IPS-20b (cell line): ENCODE measurements at regions not wholly inside any gene's neighbourhood (a gene's known extent, or its start where the extent isn't known, plus 50 kb on each side); places are given as distances from the start of the nearest gene placed in this dataset.
"Not testable (repeated sequence)": the region's sequence is repeated elsewhere in the genome, so short reads cannot be mapped to it uniquely, and the experiment has no call there.

Experiments
- H3K27ac ChIP-seq: one replicate; pipeline ENCODE4 v1.5.1; 2013; ENCODE audit warnings: low read length
- H3K27me3 ChIP-seq: 2 replicates; pipeline ENCODE4 v1.6.1; 2013; ENCODE audit warnings: mild to moderate bottlenecking, low read length, inconsistent platforms; ENCODE audit not compliant: insufficient read depth
- H3K36me3 ChIP-seq: 2 replicates; pipeline ENCODE4 v1.6.1; 2013; ENCODE audit warnings: low read depth, mild to moderate bottlenecking, inconsistent platforms, low read length, moderate library complexity; ENCODE audit not compliant: insufficient read depth
- H3K4me1 ChIP-seq: 2 replicates; pipeline ENCODE4 v1.6.1; 2013; ENCODE audit warnings: mild to moderate bottlenecking, control low read depth, inconsistent platforms, low read length, moderate library complexity; ENCODE audit not compliant: insufficient read depth
- H3K4me3 ChIP-seq: 2 replicates; pipeline ENCODE4 v1.5.1; 2013; ENCODE audit warnings: mild to moderate bottlenecking, low read length, inconsistent platforms
- H3K9ac ChIP-seq: 2 replicates; pipeline ENCODE4 v1.6.1; 2013; ENCODE audit warnings: low read depth, mild to moderate bottlenecking, inconsistent platforms, low read length, moderate library complexity
- H3K9me3 ChIP-seq: 2 replicates; pipeline ENCODE4 v1.6.1; 2013; ENCODE audit warnings: mild to moderate bottlenecking, low read depth, low read length, inconsistent platforms; ENCODE audit not compliant: insufficient read depth

- Histone ChIP-seq H3K36me3 (no peaks in the 10 kb centered on the region), H3K9me3 (no peaks in the 10 kb centered on the region), H3K4me3 (no peak overlapping the region), H3K27me3 (no peaks in the 10 kb centered on the region), H3K9ac (no peak overlapping the region), H3K27ac (no peak overlapping the region), H3K4me1 (peaks cover 5% of the 10 kb centered on the region)
Observed at GRCh38 chr4:64766565-64766964, 357.3 kb upstream of the TECRL start.

- H3K4me1 ChIP-seq, result no peaks in the 10 kb centered on the region
- H3K4me3 ChIP-seq, result no peak overlapping the region
- H3K27me3 ChIP-seq, result no peaks in the 10 kb centered on the region
- no peak overlapping the region for H3K27ac ChIP-seq
- no peaks in the 10 kb centered on the region for H3K36me3 ChIP-seq
- no peak overlapping the region for H3K9ac ChIP-seq
- H3K9me3 ChIP-seq, result peaks cover 35% of the 10 kb centered on the region
Observed at GRCh38 chr4:64756016-64756415, 346.8 kb upstream of the TECRL start.

- Histone ChIP-seq H3K9ac (no peak overlapping the region), H3K27ac (no peak overlapping the region), H3K36me3 (no peaks in the 10 kb centered on the region), H3K27me3 (no peaks in the 10 kb centered on the region), H3K4me1 (no peaks in the 10 kb centered on the region), H3K4me3 (no peak overlapping the region), H3K9me3 (0 out of 2 replicates have a peak, but pooled peaks cover 4% of the 10 kb centered on the region)
Observed at GRCh38 chr4:64747919-64748715, 338.9 kb upstream of the TECRL start.

GRCh38 chr4:64738240-64738639 is 329.0 kb upstream of the TECRL start:
- Histone ChIP-seq H3K9ac (peak overlapping the region; percentile 65), H3K27ac (peak overlapping the region; percentile 93), H3K27me3 (no peaks in the 10 kb centered on the region), H3K4me3 (no peak overlapping the region; the same call in none of the 2 replicates), H3K9me3 (no peaks in the 10 kb centered on the region; the same call in none of the 2 replicates), H3K36me3 (no peaks in the 10 kb centered on the region), H3K4me1 (peaks cover 26% of the 10 kb centered on the region)

- not testable (repeated sequence) for H3K4me3 ChIP-seq, H3K36me3 ChIP-seq, H3K27me3 ChIP-seq, H3K9me3 ChIP-seq
- peak overlapping the region; percentile 65; the same call in 1 of the 2 replicates for H3K9ac ChIP-seq
- peak overlapping the region; percentile 93 for H3K27ac ChIP-seq
- H3K4me1 ChIP-seq, result peaks cover 26% of the 10 kb centered on the region
Observed at GRCh38 chr4:64737854-64738138, 328.5 kb upstream of the TECRL start.

GRCh38 chr4:64737026-64737853 is 328.0 kb upstream of the TECRL start:
- peak overlapping the region; percentile 28; the same call in 1 of the 2 replicates for H3K4me3 ChIP-seq
- H3K27me3 ChIP-seq, result no peaks in the 10 kb centered on the region
- peak overlapping the region; percentile 92 for H3K27ac ChIP-seq
- peaks cover 26% of the 10 kb centered on the region for H3K4me1 ChIP-seq
- no peaks in the 10 kb centered on the region; the same call in 1 of the 2 replicates for H3K36me3 ChIP-seq
- H3K9ac ChIP-seq, result peak overlapping the region; percentile 62
- peaks cover 4% of the 10 kb centered on the region; the same call in 1 of the 2 replicates for H3K9me3 ChIP-seq

- Histone ChIP-seq H3K9me3 (peaks cover 4% of the 10 kb centered on the region; the same call in 1 of the 2 replicates), H3K9ac (peak overlapping the region; percentile 1; the same call in 1 of the 2 replicates), H3K36me3 (no peaks in the 10 kb centered on the region; the same call in 1 of the 2 replicates), H3K27ac (peak overlapping the region; percentile 40), H3K27me3 (no peaks in the 10 kb centered on the region), H3K4me3 (no peak overlapping the region), H3K4me1 (peaks cover 21% of the 10 kb centered on the region)
Observed at GRCh38 chr4:64729561-64729960, 320.3 kb upstream of the TECRL start.

GRCh38 chr4:64727960-64728359 is 318.7 kb upstream of the TECRL start:
- Histone ChIP-seq H3K4me1 (peaks cover 20% of the 10 kb centered on the region), H3K36me3 (no peaks in the 10 kb centered on the region; the same call in 1 of the 2 replicates), H3K27me3 (no peaks in the 10 kb centered on the region), H3K9me3 (peaks cover 4% of the 10 kb centered on the region; the same call in 1 of the 2 replicates), H3K4me3 (no peak overlapping the region), H3K9ac (peak overlapping the region; percentile 62; the same call in 1 of the 2 replicates), H3K27ac (peak overlapping the region; percentile 82)

GRCh38 chr4:64727391-64727790 is 318.1 kb upstream of the TECRL start:
- Histone ChIP-seq H3K27ac (peak overlapping the region; percentile 41), H3K4me1 (peaks cover 20% of the 10 kb centered on the region), H3K9ac (peak overlapping the region; percentile 62)
- not testable (repeated sequence) for H3K4me3 ChIP-seq, H3K27me3 ChIP-seq, H3K9me3 ChIP-seq, H3K36me3 ChIP-seq

GRCh38 chr4:64724689-64725088 is 315.4 kb upstream of the TECRL start:
- Histone ChIP-seq H3K4me3 (no peak overlapping the region), H3K9me3 (no peaks in the 10 kb centered on the region), H3K9ac (no peak overlapping the region), H3K27ac (no peak overlapping the region), H3K4me1 (peaks cover 20% of the 10 kb centered on the region), H3K36me3 (no peaks in the 10 kb centered on the region), H3K27me3 (no peaks in the 10 kb centered on the region)

GRCh38 chr4:64721106-64721505 is 311.9 kb upstream of the TECRL start:
- H3K9me3 ChIP-seq, result 0 out of 2 replicates have a peak, but pooled peaks cover 10% of the 10 kb centered on the region
- H3K27me3 ChIP-seq, result no peaks in the 10 kb centered on the region

More at GRCh38 chr4:64721106-64721505, 311.9 kb upstream of the TECRL start:
- H3K27ac ChIP-seq, result no peak overlapping the region
- no peak overlapping the region for H3K9ac ChIP-seq
- no peaks in the 10 kb centered on the region; the same call in 1 of the 2 replicates for H3K4me1 ChIP-seq
- H3K36me3 ChIP-seq, result no peaks in the 10 kb centered on the region
- no peak overlapping the region for H3K4me3 ChIP-seq
